ENCODE measurements at regions not wholly inside any gene's neighbourhood (a gene's known extent, or its start where the extent isn't known, plus 50 kb on each side); places are given as distances from the start of the nearest gene placed in this dataset.

DNA sequence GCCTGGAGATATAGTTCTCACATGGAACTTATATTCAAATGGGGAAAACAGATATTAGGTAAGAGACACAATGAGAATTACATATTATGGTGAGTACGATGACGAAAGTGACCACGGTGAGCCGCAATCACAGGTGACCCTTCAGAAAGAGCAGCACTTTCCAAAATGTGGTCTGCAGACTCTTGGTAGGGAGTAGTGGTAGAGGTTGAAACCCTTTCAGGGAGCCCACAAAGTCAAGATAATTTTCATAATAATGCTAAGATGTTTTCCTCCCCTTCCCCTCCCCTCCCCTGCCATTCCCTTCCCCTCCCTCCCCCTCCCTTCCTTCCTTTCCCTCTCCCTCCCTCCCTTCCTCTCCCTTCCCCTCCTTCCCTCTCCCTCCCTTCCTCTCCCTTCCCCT lies 83.5 kb upstream of the AKT3 start:
- H3K9me3 Mint-ChIP-seq = peaks cover 12% of the 10 kb centered on the region
- H3K36me3 Mint-ChIP-seq (ENCODE audit: low read depth) = no peaks in the 10 kb centered on the region
- peaks cover 7% of the 10 kb centered on the region for H3K27me3 Mint-ChIP-seq (ENCODE audit: low read depth)
- no peak overlapping the region for H3K4me3 Mint-ChIP-seq
- TF ChIP-seq CTCF (IDR thresholded peaks at IDR 0.05; ENCODE audit: unreplicated experiment in 3 of 3) = no peak
- H3K4me1 Mint-ChIP-seq = peaks cover 5% of the 10 kb centered on the region
- H3K27ac Mint-ChIP-seq = no peak overlapping the region

- Mint-ChIP-seq H3K9me3 (peaks cover 8% of the 10 kb centered on the region), H3K27me3 (ENCODE audit: low read depth) (peaks cover 7% of the 10 kb centered on the region), H3K36me3 (ENCODE audit: low read depth) (no peaks in the 10 kb centered on the region), H3K27ac (no peak overlapping the region), H3K4me3 (no peak overlapping the region), H3K4me1 (peaks cover 6% of the 10 kb centered on the region)
- no peak for TF ChIP-seq CTCF (IDR thresholded peaks at IDR 0.05; ENCODE audit: unreplicated experiment in 3 of 3)
These were observed 81.9 kb upstream of the AKT3 start for GRCh38 chr1:243931957-243932356.

DNA sequence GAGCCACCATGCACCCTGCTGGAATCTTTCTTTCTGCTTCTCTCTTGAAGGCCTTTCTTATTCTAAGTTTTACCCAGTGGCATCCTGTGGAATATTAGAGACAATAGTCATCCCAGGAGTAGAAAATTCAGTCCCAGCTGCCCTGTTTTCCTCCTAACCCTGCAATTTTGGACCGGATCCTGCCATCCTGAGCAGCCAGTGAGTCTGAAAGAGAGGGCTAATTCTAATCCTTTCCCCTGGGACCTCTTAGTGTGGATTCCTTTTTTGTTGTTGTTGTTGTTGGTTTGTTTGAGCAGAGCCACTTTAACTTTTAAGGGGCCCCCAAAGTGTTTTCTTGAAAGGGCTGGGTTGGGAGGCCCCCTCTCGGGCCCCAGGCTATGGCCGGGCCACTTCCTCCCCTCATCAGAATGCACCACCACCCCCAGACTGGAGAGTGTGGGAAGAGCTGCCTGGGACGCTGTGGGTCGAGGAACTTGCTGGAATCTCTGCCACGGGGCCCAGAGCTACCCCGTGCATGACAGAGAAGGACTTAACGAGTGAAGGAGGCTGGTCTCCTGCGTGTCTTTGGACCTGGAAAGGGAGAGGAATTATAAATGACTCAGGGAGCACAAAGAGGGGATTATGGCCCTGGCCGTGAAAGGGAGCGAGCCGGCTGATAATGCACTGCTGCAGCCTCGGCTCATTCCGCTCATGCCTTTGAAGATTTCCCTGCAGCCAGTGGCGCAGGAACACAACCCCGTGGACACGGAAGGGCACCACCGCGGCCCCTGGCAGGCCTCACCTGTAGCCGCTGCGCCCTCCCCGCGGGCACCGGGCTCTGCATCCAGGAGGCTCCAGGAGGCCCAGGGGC lies 81.0 kb upstream of the AKT3 start:
- Mint-ChIP-seq H3K27me3 (ENCODE audit: low read depth) (peaks cover 10% of the 10 kb centered on the region), H3K27ac (peak overlapping the region in 1 of 3 experiments; percentile 16), H3K9me3 (peaks cover 5% of the 10 kb centered on the region), H3K4me1 (peaks cover 11% of the 10 kb centered on the region), H3K4me3 (peak overlapping the region in 2 of 3 experiments; percentile 61 to 62), H3K36me3 (ENCODE audit: low read depth) (no peaks in the 10 kb centered on the region)
- no peak for TF ChIP-seq CTCF (IDR thresholded peaks at IDR 0.05; ENCODE audit: unreplicated experiment in 3 of 3)

DNA sequence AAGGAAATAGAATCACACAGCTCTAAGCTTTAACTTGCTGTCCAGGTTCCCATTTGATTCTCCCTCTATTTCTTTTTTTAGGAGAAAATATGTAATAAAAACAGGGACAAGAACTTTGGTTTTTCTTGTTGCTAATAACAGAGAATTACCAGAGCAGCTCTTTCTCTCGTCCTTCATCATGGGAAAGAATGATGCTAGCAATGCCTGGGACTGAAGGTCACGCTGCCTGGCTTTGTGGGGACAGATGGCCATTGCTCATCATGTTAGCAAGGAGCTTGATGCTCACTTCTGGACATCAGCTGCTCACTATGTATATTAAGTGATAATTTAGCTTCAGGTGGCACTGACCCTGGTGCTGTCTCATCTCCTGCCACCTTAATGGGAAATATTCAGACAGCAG lies 77.3 kb upstream of the AKT3 start:
- peaks cover 42% of the 10 kb centered on the region for H3K27me3 Mint-ChIP-seq (ENCODE audit: low read depth)
- H3K4me1 Mint-ChIP-seq = peaks cover 11% of the 10 kb centered on the region

DNA sequence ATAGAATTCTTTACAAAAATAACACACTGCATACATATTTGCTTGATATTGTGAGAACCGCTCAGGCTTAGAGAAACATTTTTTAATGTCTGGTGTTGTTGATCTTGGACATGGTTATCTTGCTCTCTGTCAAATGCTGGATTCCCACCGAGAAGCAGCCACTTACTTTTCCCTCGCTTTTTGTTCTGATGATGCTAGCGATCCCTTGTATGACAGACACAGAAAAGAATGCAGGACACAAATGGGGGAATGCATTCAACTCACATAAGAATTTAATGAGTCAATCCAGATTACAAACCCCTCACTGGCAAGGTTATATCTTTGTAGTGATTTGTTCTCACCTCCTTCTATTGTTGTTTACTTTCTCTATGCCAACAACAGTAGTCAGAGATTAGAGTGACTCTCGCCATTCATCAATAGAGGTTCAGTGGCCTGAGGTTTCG lies 76.8 kb upstream of the AKT3 start:
- H3K27ac Mint-ChIP-seq = peak overlapping the region in 2 of 3 experiments; percentile 22 to 66
- H3K27me3 Mint-ChIP-seq (ENCODE audit: low read depth) = peaks cover 46% of the 10 kb centered on the region
- H3K9me3 Mint-ChIP-seq = no peaks in the 10 kb centered on the region
- no peaks in the 10 kb centered on the region for H3K36me3 Mint-ChIP-seq (ENCODE audit: low read depth)
- TF ChIP-seq CTCF (IDR thresholded peaks at IDR 0.05; ENCODE audit: unreplicated experiment in 3 of 3) = no peak
- H3K4me3 Mint-ChIP-seq = no peak overlapping the region
- peaks cover 11% of the 10 kb centered on the region for H3K4me1 Mint-ChIP-seq

More for the DNA sequence above, 77.3 kb upstream of the AKT3 start:
- no peak for TF ChIP-seq CTCF (IDR thresholded peaks at IDR 0.05; ENCODE audit: unreplicated experiment in 3 of 3)
- no peaks in the 10 kb centered on the region for H3K9me3 Mint-ChIP-seq
- no peaks in the 10 kb centered on the region for H3K36me3 Mint-ChIP-seq (ENCODE audit: low read depth)
- H3K4me3 Mint-ChIP-seq = no peak overlapping the region
- no peak overlapping the region for H3K27ac Mint-ChIP-seq

GRCh38 chr1:243926299-243926698 lies 76.3 kb upstream of the AKT3 start:
- no peaks in the 10 kb centered on the region for H3K36me3 Mint-ChIP-seq (ENCODE audit: low read depth)

More at GRCh38 chr1:243926299-243926698, 76.3 kb upstream of the AKT3 start:
- Mint-ChIP-seq H3K27me3 (ENCODE audit: low read depth) (peaks cover 47% of the 10 kb centered on the region), H3K9me3 (no peaks in the 10 kb centered on the region), H3K27ac (peak overlapping the region in 1 of 3 experiments; percentile 22), H3K4me1 (peaks cover 11% of the 10 kb centered on the region), H3K4me3 (no peak overlapping the region)
- no peak for TF ChIP-seq CTCF (IDR thresholded peaks at IDR 0.05; ENCODE audit: unreplicated experiment in 3 of 3)
